RWPE1 (cell line): ENCODE measurements at regions not wholly inside any gene's neighbourhood (a gene's known extent, or its start where the extent isn't known, plus 50 kb on each side); places are given as distances from the start of the nearest gene placed in this dataset.

Source experiments
- CTCF ChIA-PET: fragments of 350-600 bp; sonication (Branson Sonifier 250); formaldehyde crosslinking; extraction: SDS; loops from one replicate; lab custom pipeline; 2021; lab: Yijun Ruan, JAX
- POLR2A ChIA-PET: fragments of 400-600 bp; formaldehyde crosslinking; extraction: SDS; loops from one replicate; lab custom pipeline; 2020; ENCODE audit warnings: antibody characterized with exemption; ENCODE audit not compliant: low non-redundant PET; lab: Yijun Ruan, JAX
- DNase-seq: peaks from one replicate; pipeline ENCODE4 v3.0.0; 2012; ENCODE audit warnings: low spot score
- H3K27ac ChIP-seq: fragments of 450-650 bp; 2 replicates; pipeline ENCODE4 v1.5.1; 2017
- TF ChIP-seq, protein P1 (sequence below): fragments of 450-650 bp; conservative IDR thresholded peaks from 2 replicates; pipeline ENCODE4 v1.5.1; 2017; ENCODE audit warnings: low read depth, mild to moderate bottlenecking

DNA sequence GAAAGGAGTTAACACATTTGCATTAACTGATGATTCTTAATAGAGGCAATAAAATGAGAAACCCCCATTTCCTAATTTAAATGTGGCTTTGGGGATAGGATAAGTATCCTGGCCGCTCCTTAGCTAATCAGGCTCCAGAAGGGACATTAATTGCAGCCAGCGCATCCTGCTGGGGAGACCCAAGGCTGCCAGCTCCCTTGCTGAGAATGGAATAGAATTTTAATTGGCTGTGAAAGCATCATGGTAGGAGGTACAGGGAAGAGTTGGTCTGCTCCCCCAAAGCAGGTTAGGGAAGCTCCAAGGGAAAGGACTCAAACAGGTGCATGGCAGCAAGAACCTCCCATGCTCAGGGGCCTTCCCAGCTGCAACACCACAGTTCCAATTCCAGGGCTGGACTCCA lies 71.4 kb downstream of the MARCHF4 start:
- ChIA-PET CTCF (no interaction called here), POLR2A (no interaction called here)
- no peak overlapping the region for H3K27ac ChIP-seq
- DNase-seq = no peak
- TF ChIP-seq, protein P1, sequence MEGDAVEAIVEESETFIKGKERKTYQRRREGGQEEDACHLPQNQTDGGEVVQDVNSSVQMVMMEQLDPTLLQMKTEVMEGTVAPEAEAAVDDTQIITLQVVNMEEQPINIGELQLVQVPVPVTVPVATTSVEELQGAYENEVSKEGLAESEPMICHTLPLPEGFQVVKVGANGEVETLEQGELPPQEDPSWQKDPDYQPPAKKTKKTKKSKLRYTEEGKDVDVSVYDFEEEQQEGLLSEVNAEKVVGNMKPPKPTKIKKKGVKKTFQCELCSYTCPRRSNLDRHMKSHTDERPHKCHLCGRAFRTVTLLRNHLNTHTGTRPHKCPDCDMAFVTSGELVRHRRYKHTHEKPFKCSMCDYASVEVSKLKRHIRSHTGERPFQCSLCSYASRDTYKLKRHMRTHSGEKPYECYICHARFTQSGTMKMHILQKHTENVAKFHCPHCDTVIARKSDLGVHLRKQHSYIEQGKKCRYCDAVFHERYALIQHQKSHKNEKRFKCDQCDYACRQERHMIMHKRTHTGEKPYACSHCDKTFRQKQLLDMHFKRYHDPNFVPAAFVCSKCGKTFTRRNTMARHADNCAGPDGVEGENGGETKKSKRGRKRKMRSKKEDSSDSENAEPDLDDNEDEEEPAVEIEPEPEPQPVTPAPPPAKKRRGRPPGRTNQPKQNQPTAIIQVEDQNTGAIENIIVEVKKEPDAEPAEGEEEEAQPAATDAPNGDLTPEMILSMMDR = no peak

DNA sequence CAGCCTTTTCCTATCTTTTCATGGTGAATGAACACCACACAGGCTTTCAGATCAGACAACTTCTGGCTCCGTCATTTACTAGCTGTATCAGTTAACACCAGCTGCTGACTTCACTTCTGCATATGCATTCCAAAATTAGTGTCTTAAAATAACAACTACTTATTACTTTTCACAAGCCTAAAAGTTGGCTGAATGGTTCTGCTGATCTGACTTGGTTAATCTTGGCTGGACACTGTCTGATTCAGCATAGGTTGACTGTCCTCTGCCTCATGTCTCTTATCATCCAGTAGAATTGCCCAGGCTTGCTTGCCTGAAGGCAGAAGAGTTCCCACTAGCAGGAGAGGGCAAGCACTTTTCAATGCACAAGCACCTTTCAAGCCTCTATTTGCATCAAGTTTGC lies 72.7 kb downstream of the MARCHF4 start:
- no peak for DNase-seq
- no peak overlapping the region for H3K27ac ChIP-seq
- POLR2A ChIA-PET = no interaction called here
- TF ChIP-seq, protein P1 = no peak
- CTCF ChIA-PET = no interaction called here

DNA sequence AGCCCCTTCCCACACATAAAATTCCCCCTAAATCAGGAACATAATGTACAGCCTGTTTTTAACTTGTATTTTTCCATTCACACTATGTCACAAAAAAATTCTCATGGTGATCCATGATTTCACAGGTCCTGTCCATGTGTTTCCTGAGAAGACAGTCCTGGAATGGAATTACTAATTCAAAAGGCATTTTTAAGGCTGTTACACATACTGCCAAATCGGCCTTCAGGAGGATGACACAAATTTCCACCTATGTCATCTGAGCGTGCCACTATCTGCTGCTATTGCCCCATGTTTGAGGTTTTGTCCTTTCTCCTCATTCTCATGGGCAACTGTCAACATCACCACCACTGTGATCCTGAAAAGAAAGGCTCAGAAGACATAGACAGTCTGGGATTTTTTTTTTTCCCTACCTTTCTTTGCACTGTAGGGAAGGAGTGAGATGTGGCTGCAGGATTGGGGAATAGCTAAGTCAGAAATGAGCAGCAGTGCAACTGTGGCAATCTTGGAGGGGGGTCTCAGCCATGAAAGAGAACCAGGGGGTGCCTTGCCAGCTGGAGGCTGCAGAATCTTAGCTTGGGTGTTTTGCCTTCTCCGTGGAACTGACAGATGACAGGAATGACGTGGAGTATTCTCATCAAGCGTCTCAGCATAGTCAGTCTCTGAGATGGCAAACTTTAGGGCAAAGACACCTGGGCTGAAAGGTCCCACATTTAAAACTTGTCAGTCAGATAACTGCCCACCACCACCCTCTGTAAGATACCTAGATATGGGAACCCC lies 73.4 kb downstream of the MARCHF4 start:
- ChIA-PET CTCF (no interaction called here), POLR2A (no interaction called here)
- DNase-seq = peak; percentile 69

DNA sequence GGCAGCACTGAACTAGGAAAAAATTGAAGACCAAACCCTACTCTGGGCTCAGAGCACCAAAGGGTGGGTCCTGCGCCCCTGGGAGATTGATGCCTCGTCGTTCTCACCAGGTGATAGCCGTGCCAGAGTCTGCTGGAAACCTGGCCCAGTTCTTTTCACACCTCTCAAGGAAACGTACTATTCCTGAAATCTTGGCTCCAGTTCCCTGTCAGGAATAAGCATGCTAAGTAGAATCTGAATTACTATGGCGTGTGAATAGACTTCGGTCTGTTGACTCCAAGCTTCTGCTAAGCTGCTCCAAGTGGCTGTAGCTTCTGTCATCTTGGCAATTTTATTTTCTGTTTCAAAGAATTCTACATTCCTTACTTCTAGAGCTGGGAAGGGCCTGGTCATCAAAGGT lies 75.4 kb downstream of the MARCHF4 start:
- CTCF ChIA-PET = no interaction called here
- H3K27ac ChIP-seq = no peak overlapping the region
- TF ChIP-seq, protein P1 = no peak
- POLR2A ChIA-PET = no interaction called here
- no peak for DNase-seq

More for the DNA sequence above, 73.4 kb downstream of the MARCHF4 start:
- TF ChIP-seq, protein P1 = no peak
- no peak overlapping the region for H3K27ac ChIP-seq

DNA sequence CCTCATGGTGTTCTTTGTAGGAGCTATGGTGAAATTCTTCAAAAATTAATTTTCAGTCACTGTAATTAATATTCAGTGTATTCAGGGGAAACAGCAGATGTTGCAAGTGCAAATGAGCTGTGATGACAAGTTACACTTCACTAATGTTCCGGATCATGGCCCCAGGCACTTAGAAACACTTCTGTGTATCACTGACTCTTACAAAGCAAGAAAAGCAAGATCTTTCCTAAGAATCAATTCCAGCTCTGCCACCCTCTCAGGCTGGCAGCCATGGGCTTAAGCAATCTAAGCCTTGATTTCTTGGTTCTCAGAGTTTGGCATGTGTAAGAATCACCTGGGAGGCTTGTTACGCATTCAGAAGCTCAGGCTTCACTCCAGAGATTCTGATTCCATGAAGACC lies 78.0 kb downstream of the MARCHF4 start:
- H3K27ac ChIP-seq = no peak overlapping the region
- TF ChIP-seq, protein P1 = no peak
- POLR2A ChIA-PET = no interaction called here
- CTCF ChIA-PET = no interaction called here
- DNase-seq = no peak

DNA sequence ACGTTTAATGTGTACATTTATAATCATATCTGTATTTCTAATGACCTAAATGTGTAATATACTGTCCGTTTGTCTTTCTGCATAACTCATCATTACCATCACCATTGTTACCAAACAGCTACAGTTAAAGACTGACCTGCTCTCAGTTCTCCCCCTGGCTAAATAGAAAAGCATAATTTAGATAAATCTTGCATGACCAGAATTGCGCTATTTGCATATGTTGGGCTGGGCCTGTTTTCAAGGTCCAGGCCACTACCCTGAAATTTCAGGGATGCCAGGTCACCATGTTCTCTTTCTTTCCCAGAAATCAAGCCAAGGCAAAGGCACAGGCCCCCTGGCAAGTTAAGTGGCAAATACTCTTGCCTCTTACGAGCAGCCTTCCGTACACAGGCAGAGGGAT lies 78.4 kb downstream of the MARCHF4 start:
- TF ChIP-seq, protein P1 = no peak
- POLR2A ChIA-PET = no interaction called here
- no peak overlapping the region for H3K27ac ChIP-seq
- DNase-seq = no peak
- CTCF ChIA-PET = no interaction called here
